A549 (cell line): ENCODE measurements at regions not wholly inside any gene's neighbourhood (a gene's known extent, or its start where the extent isn't known, plus 50 kb on each side); places are given as distances from the start of the nearest gene placed in this dataset.

Experiments
- ATAC-seq, 2 experiments: fragments of 200-7000 bp in 1 of 2; fragments of >200 bp in 1 of 2; cut with Nextera tagmentation in 1 of 2; cut with Tn5 transposase in 1 of 2; 3 replicates each; pipeline versions ENCODE4 v1.8.0 to v1.9.1; 2018 to 2020; ENCODE audit warnings: mild to moderate bottlenecking in 1 of 2, moderate library complexity in 1 of 2
- CTCF ChIA-PET: fragments of 300-600 bp; sonication (Branson Sonifier 250); formaldehyde crosslinking; extraction: SDS; loops from one replicate; lab custom pipeline; 2021; ENCODE audit warnings: antibody characterized with exemption, inconsistent platforms; lab: Yijun Ruan, JAX
- POLR2A ChIA-PET: fragments of 350-600 bp; formaldehyde crosslinking; extraction: SDS; loops from one replicate; lab custom pipeline; 2021; ENCODE audit warnings: antibody characterized with exemption, inconsistent platforms; lab: Yijun Ruan, JAX
- DNase-seq, 2 experiments: peaks; one replicate each; pipeline versions ENCODE4 v3.0.0 to v3.0.0-alpha.2; 2011 to 2016; ENCODE audit warnings: low read depth in 1 of 2, low spot score in 1 of 2
- FAIRE-seq: peaks from 2 replicates; lab custom pipeline; 2011; peaks lifted over from hg19 to GRCh38; lab: Jason Lieb, UNC
- H3K27ac ChIP-seq, 2 experiments: fragments of >200 bp; sonication (Bioruptor Twin); formaldehyde crosslinking; 3 replicates each; pipeline ENCODE4 v1.5.1; 2016 to 2017
- H3K4me1 ChIP-seq: fragments of >200 bp; sonication (Bioruptor Twin); formaldehyde crosslinking; 3 replicates; pipeline ENCODE4 v1.6.1; 2016
- H3K4me2 ChIP-seq: fragments of >200 bp; sonication (Bioruptor Twin); formaldehyde crosslinking; 3 replicates; pipeline ENCODE4 v1.6.1; 2016
- H3K4me3 ChIP-seq: fragments of >200 bp; sonication (Bioruptor Twin); formaldehyde crosslinking; 3 replicates; pipeline ENCODE4 v1.5.1; 2016
- H3K9me3 ChIP-seq: fragments of >200 bp; sonication (Bioruptor Twin); formaldehyde crosslinking; 3 replicates; pipeline ENCODE4 v1.6.1; 2016
- CTCF ChIP-seq: fragments of >200 bp; sonication (Bioruptor Twin); formaldehyde crosslinking; IDR thresholded peaks from 3 replicates; pipeline ENCODE4 v1.5.1; 2016
- EHMT2 ChIP-seq: fragments of 200-600 bp; sonication (generic); IDR thresholded peaks from 2 replicates; pipeline ENCODE4 v1.6.1; 2016; ENCODE audit warnings: antibody characterized with exemption, low read depth, mild to moderate bottlenecking, moderate library complexity
- EP300 ChIP-seq, 2 experiments: fragments of >200 bp; sonication (Bioruptor Twin); formaldehyde crosslinking; IDR thresholded peaks; 2 replicates in 1 of 2; 3 replicates in 1 of 2; pipeline ENCODE4 v1.6.1; 2016 to 2017
- ESRRA ChIP-seq: fragments of 150-350 bp; IDR thresholded peaks from 2 replicates; pipeline ENCODE4 v1.6.1; 2014; ENCODE audit warnings: mild to moderate bottlenecking, low read length, borderline replicate concordance
- FOSB ChIP-seq: fragments of 250-450 bp; sonication (Bioruptor Pico); IDR thresholded peaks from 2 replicates; pipeline ENCODE4 v1.5.0; 2020; ENCODE audit warnings: mild to moderate bottlenecking, moderate library complexity
- FOSL2 ChIP-seq, 2 experiments: fragments of 450-650 bp in 1 of 2; fragments of >200 bp in 1 of 2; sonication (Bioruptor Twin) in 1 of 2; formaldehyde crosslinking; IDR thresholded peaks; 2 replicates each; pipeline versions ENCODE4 v1.5.0 to v1.6.1; 2016 to 2020; ENCODE audit warnings: mild to moderate bottlenecking in 1 of 2, moderate library complexity in 1 of 2
- GATA3 ChIP-seq: IDR thresholded peaks from 2 replicates; pipeline ENCODE4 v1.6.1; 2012; ENCODE audit warnings: borderline replicate concordance
- HDAC2 ChIP-seq: fragments of 200-600 bp; sonication (generic); IDR thresholded peaks from 2 replicates; pipeline ENCODE4 v1.6.1; 2016
- HOXB5 ChIP-seq: fragments of 250-450 bp; sonication (Bioruptor Pico); IDR thresholded peaks from 2 replicates; pipeline ENCODE4 v1.5.0; 2020; ENCODE audit warnings: mild to moderate bottlenecking, moderate library complexity
- JUNB ChIP-seq: fragments of >200 bp; sonication (Bioruptor Twin); formaldehyde crosslinking; IDR thresholded peaks from 2 replicates; pipeline ENCODE4 v1.6.1; 2016
- MAZ ChIP-seq: fragments of 150-350 bp; IDR thresholded peaks from 2 replicates; pipeline ENCODE4 v1.6.1; 2014; ENCODE audit warnings: antibody characterized with exemption, low read depth, low read length, borderline replicate concordance
- MYC ChIP-seq: IDR thresholded peaks from 2 replicates; pipeline ENCODE4 v1.6.1; 2012; ENCODE audit warnings: mild to moderate bottlenecking, inconsistent platforms, low read length, improper control_type of control experiment, borderline replicate concordance
- NR3C1 ChIP-seq: fragments of >200 bp; sonication (Bioruptor Twin); formaldehyde crosslinking; IDR thresholded peaks from 3 replicates; pipeline ENCODE4 v1.6.1; 2017
- PBX3 ChIP-seq: IDR thresholded peaks from 2 replicates; pipeline ENCODE4 v1.6.1; 2012
- POLR2A ChIP-seq: IDR thresholded peaks from 2 replicates; pipeline ENCODE4 v1.6.1; 2012; ENCODE audit warnings: mild to moderate bottlenecking, low read length
- POLR2AphosphoS2 ChIP-seq: conservative IDR thresholded peaks from 2 replicates; pipeline ENCODE4 v1.6.1; 2012; ENCODE audit warnings: low read length, improper control_type of control experiment, inconsistent platforms
- RNF2 ChIP-seq: fragments of 200-600 bp; sonication (generic); IDR thresholded peaks from 2 replicates; pipeline ENCODE4 v1.6.1; 2016; ENCODE audit warnings: low read depth, mild to moderate bottlenecking, antibody characterized with exemption, moderate library complexity, borderline replicate concordance
- SREBF2 ChIP-seq: fragments of 450-650 bp; IDR thresholded peaks from 2 replicates; pipeline ENCODE4 v1.6.1; 2014; ENCODE audit warnings: mild to moderate bottlenecking, moderate library complexity
- TFCP2L1 ChIP-seq: fragments of 250-450 bp; sonication (Bioruptor Pico); IDR thresholded peaks from 2 replicates; pipeline ENCODE4 v1.5.0; 2021; ENCODE audit warnings: mild to moderate bottlenecking
- TP53 ChIP-seq: fragments of 250-450 bp; sonication (Bioruptor Pico); IDR thresholded peaks from 2 replicates; pipeline ENCODE4 v1.5.0; 2021; ENCODE audit warnings: mild to moderate bottlenecking, moderate library complexity
- ZC3H11A ChIP-seq: fragments of 450-650 bp; IDR thresholded peaks from 2 replicates; pipeline ENCODE4 v1.6.1; 2014; ENCODE audit warnings: antibody characterized with exemption, mild to moderate bottlenecking
- ZFP36 ChIP-seq: fragments of 450-650 bp; IDR thresholded peaks from 2 replicates; pipeline ENCODE4 v1.6.1; 2014; ENCODE audit warnings: borderline replicate concordance; ENCODE audit not compliant: partially characterized antibody
- ZNF302 ChIP-seq: fragments of 250-450 bp; sonication (Bioruptor Pico); IDR thresholded peaks from 2 replicates; pipeline ENCODE4 v1.9.0; 2021; ENCODE audit warnings: inconsistent platforms, mild to moderate bottlenecking, moderate library complexity
- WGBS: methylation state at CpG from one replicate; pipeline ENCODE4 v1.1.6; 2017; ENCODE audit errors: missing lambda C conversion rate; 5-methylcytosine and 5-hydroxymethylcytosine counted together
- TF ChIP-seq, protein P1 (sequence below): fragments of 250-450 bp; sonication (Bioruptor Pico); IDR thresholded peaks from 2 replicates; pipeline ENCODE4 v1.5.0; 2020; ENCODE audit warnings: low read depth, mild to moderate bottlenecking, moderate library complexity
- TF ChIP-seq, protein P2 (sequence below): fragments of 200-600 bp; sonication (generic); IDR thresholded peaks from 2 replicates; pipeline ENCODE4 v1.6.1; 2016; ENCODE audit warnings: antibody characterized with exemption, mild to moderate bottlenecking, moderate library complexity

- Histone ChIP-seq H3K9me3 (no peaks in the 10 kb centered on the region), H3K4me1 (no peaks in the 10 kb centered on the region), H3K4me2 (no peak overlapping the region), H3K27ac (no peak overlapping the region), H3K4me3 (no peak overlapping the region)
- no peak for DNase-seq
- no peak for FAIRE-seq
- TF ChIP-seq, protein P1, sequence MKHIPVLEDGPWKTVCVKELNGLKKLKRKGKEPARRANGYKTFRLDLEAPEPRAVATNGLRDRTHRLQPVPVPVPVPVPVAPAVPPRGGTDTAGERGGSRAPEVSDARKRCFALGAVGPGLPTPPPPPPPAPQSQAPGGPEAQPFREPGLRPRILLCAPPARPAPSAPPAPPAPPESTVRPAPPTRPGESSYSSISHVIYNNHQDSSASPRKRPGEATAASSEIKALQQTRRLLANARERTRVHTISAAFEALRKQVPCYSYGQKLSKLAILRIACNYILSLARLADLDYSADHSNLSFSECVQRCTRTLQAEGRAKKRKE (CRISPR knock-in tag) = no peak
- no peak for TF ChIP-seq NR3C1
- TF ChIP-seq, protein P2, sequence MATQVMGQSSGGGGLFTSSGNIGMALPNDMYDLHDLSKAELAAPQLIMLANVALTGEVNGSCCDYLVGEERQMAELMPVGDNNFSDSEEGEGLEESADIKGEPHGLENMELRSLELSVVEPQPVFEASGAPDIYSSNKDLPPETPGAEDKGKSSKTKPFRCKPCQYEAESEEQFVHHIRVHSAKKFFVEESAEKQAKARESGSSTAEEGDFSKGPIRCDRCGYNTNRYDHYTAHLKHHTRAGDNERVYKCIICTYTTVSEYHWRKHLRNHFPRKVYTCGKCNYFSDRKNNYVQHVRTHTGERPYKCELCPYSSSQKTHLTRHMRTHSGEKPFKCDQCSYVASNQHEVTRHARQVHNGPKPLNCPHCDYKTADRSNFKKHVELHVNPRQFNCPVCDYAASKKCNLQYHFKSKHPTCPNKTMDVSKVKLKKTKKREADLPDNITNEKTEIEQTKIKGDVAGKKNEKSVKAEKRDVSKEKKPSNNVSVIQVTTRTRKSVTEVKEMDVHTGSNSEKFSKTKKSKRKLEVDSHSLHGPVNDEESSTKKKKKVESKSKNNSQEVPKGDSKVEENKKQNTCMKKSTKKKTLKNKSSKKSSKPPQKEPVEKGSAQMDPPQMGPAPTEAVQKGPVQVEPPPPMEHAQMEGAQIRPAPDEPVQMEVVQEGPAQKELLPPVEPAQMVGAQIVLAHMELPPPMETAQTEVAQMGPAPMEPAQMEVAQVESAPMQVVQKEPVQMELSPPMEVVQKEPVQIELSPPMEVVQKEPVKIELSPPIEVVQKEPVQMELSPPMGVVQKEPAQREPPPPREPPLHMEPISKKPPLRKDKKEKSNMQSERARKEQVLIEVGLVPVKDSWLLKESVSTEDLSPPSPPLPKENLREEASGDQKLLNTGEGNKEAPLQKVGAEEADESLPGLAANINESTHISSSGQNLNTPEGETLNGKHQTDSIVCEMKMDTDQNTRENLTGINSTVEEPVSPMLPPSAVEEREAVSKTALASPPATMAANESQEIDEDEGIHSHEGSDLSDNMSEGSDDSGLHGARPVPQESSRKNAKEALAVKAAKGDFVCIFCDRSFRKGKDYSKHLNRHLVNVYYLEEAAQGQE = no peak
- no peak for TF ChIP-seq JUNB
- no peak for TF ChIP-seq SREBF2
- no peak for TF ChIP-seq ESRRA
- TF ChIP-seq TP53 (CRISPR knock-in tag) = no peak
- TF ChIP-seq ZFP36 = no peak
- no peak for TF ChIP-seq TFCP2L1
- TF ChIP-seq POLR2A = no peak
- TF ChIP-seq POLR2AphosphoS2 = no peak
- no peak for TF ChIP-seq ZNF302 (CRISPR knock-in tag)
- no peak for TF ChIP-seq EHMT2
- no peak for TF ChIP-seq ZC3H11A
- no peak for TF ChIP-seq MAZ
- TF ChIP-seq HOXB5 (CRISPR knock-in tag) = no peak
- no peak for TF ChIP-seq CTCF
- TF ChIP-seq EP300 (IDR thresholded peaks at IDR 0.05) = no peak
- TF ChIP-seq HDAC2 = no peak
- no peak for TF ChIP-seq RNF2
- WGBS = 81% methylated on average over 7 of the region's 7 CpGs
- CTCF ChIA-PET = interaction anchor here (0.9 to 1.0 kb wide), 4 partner anchors 13 to 222 kb away, joined by 3 read pairs; no protein-coding TSS in a partner anchor
- no peak for ATAC-seq
- POLR2A ChIA-PET = no interaction called here
Measured at GRCh38 chr1:229005556-229005955, 265.4 kb upstream of the RAB4A start.

- DNase-seq (no peak), ATAC-seq (no peak), FAIRE-seq (no peak)
- no peaks in the 10 kb centered on the region for H3K4me1 ChIP-seq
- ChIA-PET POLR2A (no interaction called here), CTCF (interaction anchor here (0.5 to 1.3 kb wide), 7 partner anchors 12 to 271 kb away, joined by 3 read pairs; partner anchors contain the start of gene RHOU)
- TF ChIP-seq FOSL2 (IDR thresholded peaks at IDR 0.05) (no peak), FOSL2 (CRISPR knock-in tag; IDR thresholded peaks at IDR 0.05) (no peak), ZC3H11A (no peak), PBX3 (no peak), FOSB (CRISPR knock-in tag) (no peak), MYC (no peak), GATA3 (no peak)
- no peak overlapping the region for H3K4me2 ChIP-seq
- 81% methylated on average over 12 of the region's 12 CpGs for WGBS
- H3K27ac ChIP-seq = no peak overlapping the region
- H3K9me3 ChIP-seq = no peaks in the 10 kb centered on the region
- H3K4me3 ChIP-seq = no peak overlapping the region
Measured at GRCh38 chr1:229006121-229006870, 264.6 kb upstream of the RAB4A start.
